22Rv1 (cell line): ENCODE measurements at regions not wholly inside any gene's neighbourhood (a gene's known extent, or its start where the extent isn't known, plus 50 kb on each side); places are given as distances from the start of the nearest gene placed in this dataset.
"Not testable (repeated sequence)": the region's sequence is repeated elsewhere in the genome, so short reads cannot be mapped to it uniquely, and the experiment has no call there.

Experiments
- H3K27ac ChIP-seq: fragments of 450-650 bp; 2 replicates; pipeline ENCODE4 v1.5.1; 2017
- CTCF ChIP-seq: fragments of 450-650 bp; IDR thresholded peaks from 2 replicates; pipeline ENCODE4 v1.5.1; 2017; ENCODE audit warnings: mild to moderate bottlenecking
- ZFX ChIP-seq: fragments of 450-650 bp; IDR thresholded peaks from 2 replicates; pipeline ENCODE4 v1.6.1; 2017; ENCODE audit warnings: antibody characterized with exemption, borderline replicate concordance

GRCh38 chr1:214859647-214860046 lies 222.9 kb upstream of the KCNK2 start:
- H3K27ac ChIP-seq = no peak overlapping the region
- TF ChIP-seq ZFX = no peak
- TF ChIP-seq CTCF = no peak

GRCh38 chr1:214861615-214862014 lies 220.9 kb upstream of the KCNK2 start:
- no peak overlapping the region for H3K27ac ChIP-seq
- TF ChIP-seq CTCF (no peak), ZFX (no peak)

GRCh38 chr1:214862421-214862820 lies 220.1 kb upstream of the KCNK2 start:
- H3K27ac ChIP-seq = no peak overlapping the region
- no peak for TF ChIP-seq ZFX
- TF ChIP-seq CTCF = no peak

GRCh38 chr1:214864896-214865688 lies 217.4 kb upstream of the KCNK2 start:
- H3K27ac ChIP-seq = no peak overlapping the region
- TF ChIP-seq CTCF (no peak), ZFX (no peak)

GRCh38 chr1:214870426-214870825 lies 212.1 kb upstream of the KCNK2 start:
- H3K27ac ChIP-seq = not testable (repeated sequence)

GRCh38 chr1:214880956-214881355 lies 201.6 kb upstream of the KCNK2 start:
- TF ChIP-seq CTCF = no peak
- TF ChIP-seq ZFX = no peak
- H3K27ac ChIP-seq = no peak overlapping the region

GRCh38 chr1:214882616-214883015 lies 199.9 kb upstream of the KCNK2 start:
- TF ChIP-seq ZFX (no peak), CTCF (no peak)
- no peak overlapping the region for H3K27ac ChIP-seq
